GDM1 (cell line): ENCODE measurements at regions not wholly inside any gene's neighbourhood (a gene's known extent, or its start where the extent isn't known, plus 50 kb on each side); places are given as distances from the start of the nearest gene placed in this dataset.
"Not testable (repeated sequence)": the region's sequence is repeated elsewhere in the genome, so short reads cannot be mapped to it uniquely, and the experiment has no call there.

ENCODE experiments used
- DNase-seq: peaks from one replicate; lab custom pipeline; 2025; lab: John Stamatoyannopoulos, UW

DNA sequence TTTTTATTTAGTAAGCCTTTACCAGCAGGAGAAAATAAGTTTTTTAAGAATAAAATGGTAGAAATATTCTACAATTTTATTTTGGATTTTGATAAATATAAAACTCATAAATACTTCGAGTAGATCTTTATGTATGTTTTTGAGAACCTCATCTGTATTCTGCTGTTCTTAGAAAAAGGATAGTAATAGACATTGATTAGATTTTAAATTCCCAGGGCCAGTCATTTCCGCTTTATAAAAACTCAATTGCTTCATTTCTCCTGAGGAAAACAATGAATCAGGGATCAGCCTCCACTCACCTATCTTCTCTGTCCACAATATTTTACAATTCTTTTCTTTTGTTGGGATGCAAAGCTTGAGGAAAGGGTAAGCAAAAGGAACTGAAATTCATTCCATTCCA lies 1983.5 kb upstream of the C9orf72 start:
- no peak for DNase-seq

GRCh38 chr9:29564564-29564963 lies 1991.3 kb upstream of the C9orf72 start:
- DNase-seq = no peak

DNA sequence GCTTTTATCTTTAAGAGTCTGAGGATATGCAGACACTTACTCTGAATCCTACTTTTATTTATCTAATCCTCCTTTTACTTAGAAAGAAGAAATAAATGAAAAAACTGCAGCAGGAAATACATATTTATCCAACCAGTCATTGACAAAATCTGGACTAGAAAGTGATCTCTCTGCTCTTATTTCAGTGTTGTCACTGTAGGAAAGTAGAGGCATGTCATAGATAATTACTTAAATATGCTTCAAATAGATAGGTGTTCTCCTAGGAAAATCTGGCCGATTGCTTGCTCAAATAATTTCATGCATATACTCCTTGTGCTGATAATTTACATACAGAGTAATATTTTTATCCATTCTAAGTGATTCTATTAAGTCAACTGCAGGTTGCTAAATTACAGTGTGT lies 2001.9 kb upstream of the C9orf72 start:
- no peak for DNase-seq

DNA sequence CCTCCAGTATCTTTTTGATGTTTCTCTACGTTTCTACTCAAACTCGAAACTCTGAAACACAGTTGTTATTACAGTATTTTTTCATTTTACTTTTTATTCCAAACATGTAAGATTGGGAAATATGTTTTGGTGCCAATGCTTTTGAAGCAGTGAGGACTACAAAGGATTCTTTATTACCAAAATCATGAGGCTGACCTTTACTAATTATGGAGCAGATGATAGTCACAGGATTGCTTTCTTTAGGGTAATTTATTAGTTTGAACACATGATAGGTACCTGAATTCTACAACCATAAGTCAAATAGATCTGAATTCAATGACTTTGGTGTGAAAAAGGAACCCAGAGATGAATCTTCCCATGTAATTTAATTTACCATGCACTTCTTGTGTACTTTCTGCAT lies 2015.1 kb upstream of the C9orf72 start:
- DNase-seq = no peak

DNA sequence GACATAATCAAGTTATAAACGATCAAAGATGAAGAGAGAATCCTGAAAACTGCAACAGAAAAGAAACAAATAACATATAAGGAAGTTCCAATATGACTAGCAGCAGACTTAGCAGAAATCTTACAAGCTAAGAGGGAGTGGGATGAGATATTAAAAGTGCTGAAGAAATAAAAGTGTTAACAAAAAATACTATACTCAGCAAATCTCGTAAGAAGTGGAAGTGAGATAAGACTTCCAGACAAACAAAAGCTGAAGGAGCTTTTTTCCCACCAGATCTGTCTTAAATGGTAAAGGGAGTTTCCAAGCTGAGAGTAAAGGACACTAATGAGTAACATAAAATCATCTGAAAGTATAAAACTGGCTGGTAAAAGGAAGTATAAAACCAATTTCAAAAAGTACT lies 2036.0 kb upstream of the C9orf72 start:
- DNase-seq = no peak

DNA sequence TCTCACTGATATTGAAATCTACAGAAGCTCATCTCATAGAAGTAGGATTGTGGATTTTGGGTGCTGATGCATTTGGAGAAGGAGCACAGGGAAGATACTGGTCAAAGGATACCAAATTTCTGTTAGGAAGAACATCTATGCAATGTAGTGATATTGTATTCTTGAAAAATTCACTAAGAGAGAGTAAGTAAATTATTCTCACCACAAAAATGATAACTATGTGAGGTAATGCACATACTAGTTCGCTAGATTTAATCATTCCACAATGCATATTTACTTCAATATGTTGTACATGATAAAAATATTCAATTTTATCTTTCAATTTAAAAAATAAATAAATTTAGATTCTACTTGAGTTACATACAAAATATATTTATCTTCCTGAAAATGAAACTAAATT lies 2040.5 kb upstream of the C9orf72 start:
- DNase-seq = no peak

DNA sequence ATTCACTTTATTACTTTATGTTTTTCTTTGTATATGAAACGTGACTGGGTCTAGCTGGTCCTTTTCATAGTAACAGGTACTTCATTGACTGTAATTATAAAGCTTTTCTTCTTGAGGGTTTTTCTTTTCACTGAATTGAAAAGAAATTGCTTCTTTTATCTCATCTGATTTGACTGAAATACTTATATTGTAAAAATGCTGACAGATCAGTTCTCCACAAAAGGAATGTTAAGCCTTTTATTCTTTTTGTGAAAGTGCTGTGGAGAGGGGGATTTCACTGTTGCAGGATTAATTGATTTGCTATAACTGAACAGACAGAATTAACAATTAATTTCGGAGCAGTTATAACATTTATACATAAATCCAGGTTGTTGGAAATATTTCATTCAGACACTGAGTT lies 2043.6 kb upstream of the C9orf72 start:
- DNase-seq = no peak

DNA sequence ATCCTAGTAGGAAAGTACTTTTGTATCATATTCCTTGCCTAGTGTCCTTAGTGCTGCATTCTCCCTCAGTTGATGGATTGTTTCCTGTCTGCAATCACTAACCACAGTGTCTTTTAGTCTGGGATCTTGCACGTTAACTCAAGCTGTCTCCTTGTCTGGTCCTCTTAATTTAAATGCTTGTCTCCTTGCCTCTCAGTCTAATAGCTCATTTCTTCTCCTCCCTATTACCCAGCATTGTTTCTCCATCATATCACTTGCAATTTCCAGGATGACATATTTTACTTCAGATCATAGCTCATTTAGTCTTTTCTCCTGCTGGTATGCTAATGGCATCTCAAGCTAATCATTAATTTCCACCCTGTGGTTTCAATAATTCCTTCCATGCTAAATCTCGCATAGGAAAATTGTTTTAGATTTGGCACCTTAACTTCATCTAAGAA lies 2052.0 kb upstream of the C9orf72 start:
- no peak for DNase-seq

DNA sequence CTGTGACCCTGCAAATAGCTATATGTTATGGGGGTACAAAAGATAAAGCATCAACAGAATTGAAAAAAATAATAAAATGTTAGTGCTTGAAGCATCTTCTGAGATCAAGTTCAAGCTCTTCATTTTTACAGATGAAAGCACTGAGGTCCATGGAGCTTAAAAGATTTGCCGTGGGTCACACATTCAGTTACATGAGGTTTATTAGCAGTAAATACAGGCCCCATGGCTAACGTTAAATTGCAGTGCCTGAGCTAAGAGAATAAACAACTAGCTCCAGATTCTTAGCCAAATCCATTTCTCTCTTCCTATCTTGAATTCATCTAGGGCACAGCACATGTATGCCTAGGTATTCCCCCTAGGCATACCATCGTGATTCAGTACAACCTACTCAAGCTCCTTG lies 2052.7 kb upstream of the C9orf72 start:
- no peak for DNase-seq

GRCh38 chr9:29628856-29629255 lies 2055.6 kb upstream of the C9orf72 start:
- DNase-seq = not testable (repeated sequence)

DNA sequence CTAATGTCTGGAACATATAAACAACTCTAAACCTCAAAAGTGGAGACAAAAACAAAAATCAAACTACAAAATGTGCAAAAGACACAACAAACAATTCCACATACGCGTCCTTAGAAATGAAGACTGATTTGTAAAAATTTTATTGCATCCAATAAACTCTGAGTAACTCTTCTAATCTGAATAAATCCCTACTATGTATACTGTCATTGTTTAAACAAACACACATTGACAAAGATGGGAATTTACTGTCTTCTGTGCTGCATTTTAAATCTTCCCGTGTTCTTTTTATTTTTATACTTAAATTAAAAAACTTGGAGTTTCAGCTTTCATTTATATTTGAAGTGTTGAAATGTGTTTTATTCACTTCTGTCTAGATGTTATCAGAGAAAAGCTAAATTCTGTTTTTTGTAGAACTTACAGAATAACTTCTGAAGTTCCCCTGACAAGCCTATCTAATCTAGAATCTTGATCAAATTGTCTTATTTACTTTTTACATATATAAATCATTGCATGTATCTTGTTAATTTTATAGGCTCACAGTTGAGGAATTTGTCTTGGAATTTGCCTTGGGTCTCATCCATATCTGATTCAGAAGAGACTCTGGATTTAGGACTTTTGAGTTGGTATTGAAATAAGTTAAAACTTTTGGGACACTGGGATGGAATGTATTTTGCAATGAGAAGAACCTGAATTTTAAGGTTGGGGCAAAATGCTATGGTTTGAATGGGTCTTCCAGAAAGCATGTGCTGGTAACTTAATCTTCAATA lies 2064.4 kb upstream of the C9orf72 start:
- DNase-seq = no peak

- no peak for DNase-seq
Observed at GRCh38 chr9:29640507-29640906, 2067.2 kb upstream of the C9orf72 start.

DNA sequence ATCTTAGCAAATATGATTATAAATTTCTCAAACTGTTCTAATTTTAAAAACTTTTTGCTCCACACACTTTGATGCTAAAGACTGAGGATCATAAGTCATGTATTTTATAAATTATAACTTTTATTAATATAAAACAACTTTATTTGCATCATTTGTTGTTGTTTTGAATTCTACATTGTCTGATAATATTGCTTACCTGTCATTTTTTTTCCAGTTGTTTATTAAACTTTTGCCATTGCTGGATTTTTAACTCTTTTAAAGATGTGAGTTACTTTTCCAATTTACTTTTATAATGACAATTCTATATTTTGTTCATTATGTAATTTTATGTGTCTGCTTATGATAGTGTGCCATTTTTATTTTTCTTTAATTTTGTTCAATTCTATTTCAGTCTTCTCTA lies 2071.2 kb upstream of the C9orf72 start:
- no peak for DNase-seq

DNA sequence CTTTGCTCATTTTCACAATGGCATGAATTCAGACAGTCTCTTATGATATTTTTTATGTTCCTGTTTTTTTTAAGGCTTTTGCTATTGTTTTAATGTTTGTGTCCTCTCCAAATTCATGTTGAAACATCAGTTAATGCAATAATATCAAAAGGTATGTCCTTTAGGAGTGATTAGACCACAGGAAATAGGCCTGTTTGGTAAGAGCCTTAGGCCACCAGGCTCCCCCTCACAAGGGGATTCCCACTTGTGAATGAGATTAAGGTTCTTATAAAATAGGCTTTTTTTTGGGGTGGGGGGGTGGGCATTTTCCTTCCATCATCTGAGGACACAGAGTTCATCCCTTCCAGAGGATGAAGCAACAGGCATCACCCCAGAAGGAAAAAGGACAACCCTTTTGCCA lies 2074.2 kb upstream of the C9orf72 start:
- DNase-seq = no peak

- DNase-seq = no peak
Observed at GRCh38 chr9:29648132-29648531, 2074.9 kb upstream of the C9orf72 start.

DNA sequence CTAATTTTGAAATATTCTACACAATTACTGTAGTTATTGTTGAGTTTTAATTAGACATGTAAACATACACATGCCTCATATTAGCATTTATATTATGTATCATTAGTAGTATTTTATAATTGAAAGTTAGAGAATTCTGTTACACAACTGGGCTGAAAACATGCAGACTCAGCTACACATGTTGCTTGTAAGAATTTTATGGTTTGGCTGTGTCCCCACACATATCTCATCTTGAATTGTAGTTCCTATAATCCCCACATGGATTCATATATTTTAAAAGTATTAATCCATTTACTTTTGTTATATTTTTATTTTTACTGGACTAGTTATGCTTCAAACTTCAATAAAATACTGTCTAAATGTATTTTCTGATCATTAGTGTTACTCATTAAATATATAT lies 2075.3 kb upstream of the C9orf72 start:
- DNase-seq = no peak

DNA sequence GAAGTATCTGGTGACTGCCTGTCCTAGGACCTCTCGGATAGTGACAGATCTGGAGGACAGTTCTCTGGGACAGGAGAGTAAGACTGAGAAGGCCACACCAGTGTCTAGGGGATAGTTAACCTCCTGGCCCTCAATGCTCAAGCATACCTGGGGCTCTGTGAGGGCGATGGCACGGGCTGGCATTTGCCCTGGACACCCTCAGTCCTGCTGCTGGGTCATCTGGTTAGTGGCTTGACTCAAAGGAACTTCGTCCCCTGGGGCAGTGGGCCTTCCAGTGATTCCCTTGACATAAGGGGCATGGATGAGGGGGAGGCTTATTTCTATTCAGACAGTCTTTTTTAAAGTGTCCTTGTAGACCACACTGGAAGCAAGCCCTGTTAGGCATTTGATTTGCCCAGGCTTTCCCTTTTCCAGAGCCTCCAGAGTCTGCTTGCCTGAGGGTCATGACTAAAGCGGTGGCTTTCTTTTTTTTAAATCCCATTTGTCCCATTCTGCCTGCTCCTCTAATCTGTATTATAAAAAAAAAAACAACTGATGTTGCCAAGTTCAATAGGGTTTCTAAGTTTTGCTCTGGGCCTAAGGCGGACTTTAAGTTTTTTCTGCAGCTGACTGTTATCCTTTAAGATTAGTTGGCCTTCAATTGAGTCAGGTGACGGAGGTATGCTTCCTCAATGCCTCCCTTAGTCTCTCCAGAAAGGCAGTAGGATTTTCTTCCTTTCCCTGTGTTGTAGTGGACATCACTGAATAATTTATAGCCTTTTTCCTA lies 2083.5 kb upstream of the C9orf72 start:
- DNase-seq = no peak

GRCh38 chr9:29657821-29658220 lies 2084.5 kb upstream of the C9orf72 start:
- no peak for DNase-seq

GRCh38 chr9:29659014-29659413 lies 2085.7 kb upstream of the C9orf72 start:
- no peak for DNase-seq

DNA sequence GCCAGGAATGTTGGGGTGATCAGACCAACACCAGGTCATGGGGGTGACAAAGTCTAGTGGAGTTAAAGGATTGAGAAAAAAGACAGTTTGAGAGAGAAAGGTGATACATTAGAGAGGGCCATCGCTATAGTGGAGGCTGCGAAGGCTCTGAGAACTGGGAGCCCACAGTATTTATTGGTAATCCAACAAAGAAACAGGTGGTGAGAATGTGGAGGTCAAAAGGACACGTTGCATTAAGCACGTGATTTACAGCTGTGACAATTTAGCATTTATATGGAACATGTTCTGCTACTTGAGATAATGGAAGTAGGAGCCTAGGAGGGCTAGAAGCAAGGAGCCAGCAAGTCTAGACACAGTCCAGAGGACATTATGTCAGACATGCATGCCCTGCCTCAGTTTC lies 2086.5 kb upstream of the C9orf72 start:
- no peak for DNase-seq

- no peak for DNase-seq
Observed at GRCh38 chr9:29668732-29669131, 2095.5 kb upstream of the C9orf72 start.

GRCh38 chr9:29669613-29670012 lies 2096.3 kb upstream of the C9orf72 start:
- no peak for DNase-seq

- DNase-seq = no peak
Observed at GRCh38 chr9:29685531-29685930, 2112.2 kb upstream of the C9orf72 start.

GRCh38 chr9:29691145-29691544 lies 2117.9 kb upstream of the C9orf72 start:
- DNase-seq = no peak
